Gastrocnemius medialis (tissue), 4 donors: ENCODE measurements at regions not wholly inside any gene's neighbourhood (a gene's known extent, or its start where the extent isn't known, plus 50 kb on each side); places are given as distances from the start of the nearest gene placed in this dataset.

Experiments used
- POLR2A ChIP-seq, 2 donors: fragments of 450-650 bp; IDR thresholded peaks; one replicate each; pipeline ENCODE4 v1.6.1; 2017; ENCODE audit warnings: antibody characterized with exemption in 2 of 2, mild to moderate bottlenecking in 2 of 2, moderate library complexity in 2 of 2
- TF ChIP-seq, protein P1 (sequence below), 5 experiments: fragments of 450-650 bp in 3 of 5; fragments of 200-600 bp in 2 of 5; sonication (generic) in 2 of 5; IDR thresholded peaks in 4 of 5; conservative IDR thresholded peaks in 1 of 5; 1 replicate in 4 of 5; 2 replicates in 1 of 5; pipeline ENCODE4 v1.5.1; 2016 to 2019; ENCODE audit warnings: antibody characterized with exemption in 5 of 5, mild to moderate bottlenecking in 3 of 5, moderate library complexity in 3 of 5

DNA sequence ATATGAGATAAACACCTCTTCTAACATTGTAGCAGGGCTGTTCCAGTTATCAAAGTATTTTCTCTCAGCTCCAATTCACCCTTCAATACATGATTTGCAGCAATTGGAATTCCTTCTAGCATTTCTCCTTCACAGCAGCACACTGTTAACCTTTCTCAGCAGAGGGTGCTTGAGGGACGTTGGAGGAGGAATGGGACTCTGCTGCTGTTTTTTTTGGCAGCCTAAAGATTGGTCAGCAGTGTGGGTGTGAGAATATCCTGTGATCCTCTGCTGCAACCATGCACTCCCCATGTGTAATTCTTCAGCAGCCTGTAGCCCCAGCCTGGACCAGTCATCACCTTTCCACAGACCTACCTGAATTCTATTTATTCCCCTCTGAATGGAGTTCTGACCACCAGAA, 1708.9 kb upstream of the CELF4 start:
- TF ChIP-seq, protein P1, sequence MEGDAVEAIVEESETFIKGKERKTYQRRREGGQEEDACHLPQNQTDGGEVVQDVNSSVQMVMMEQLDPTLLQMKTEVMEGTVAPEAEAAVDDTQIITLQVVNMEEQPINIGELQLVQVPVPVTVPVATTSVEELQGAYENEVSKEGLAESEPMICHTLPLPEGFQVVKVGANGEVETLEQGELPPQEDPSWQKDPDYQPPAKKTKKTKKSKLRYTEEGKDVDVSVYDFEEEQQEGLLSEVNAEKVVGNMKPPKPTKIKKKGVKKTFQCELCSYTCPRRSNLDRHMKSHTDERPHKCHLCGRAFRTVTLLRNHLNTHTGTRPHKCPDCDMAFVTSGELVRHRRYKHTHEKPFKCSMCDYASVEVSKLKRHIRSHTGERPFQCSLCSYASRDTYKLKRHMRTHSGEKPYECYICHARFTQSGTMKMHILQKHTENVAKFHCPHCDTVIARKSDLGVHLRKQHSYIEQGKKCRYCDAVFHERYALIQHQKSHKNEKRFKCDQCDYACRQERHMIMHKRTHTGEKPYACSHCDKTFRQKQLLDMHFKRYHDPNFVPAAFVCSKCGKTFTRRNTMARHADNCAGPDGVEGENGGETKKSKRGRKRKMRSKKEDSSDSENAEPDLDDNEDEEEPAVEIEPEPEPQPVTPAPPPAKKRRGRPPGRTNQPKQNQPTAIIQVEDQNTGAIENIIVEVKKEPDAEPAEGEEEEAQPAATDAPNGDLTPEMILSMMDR (IDR thresholded peaks at IDR 0.05 in 4 of 5, conservative IDR thresholded peaks at IDR 0.05 in 1 of 5), result no peak
- TF ChIP-seq POLR2A (IDR thresholded peaks at IDR 0.05), result no peak
